ENCODE measurements at regions not wholly inside any gene's neighbourhood (a gene's known extent, or its start where the extent isn't known, plus 50 kb on each side); places are given as distances from the start of the nearest gene placed in this dataset.

- no peak for TF ChIP-seq CTCF (IDR thresholded peaks at IDR 0.05; ENCODE audit: borderline replicate concordance, extremely low read depth, low read length, poor library complexity, severe bottlenecking)
- no peak for TF ChIP-seq EZH2 (IDR thresholded peaks at IDR 0.05; ENCODE audit: borderline replicate concordance, low read depth, low read length, severe bottlenecking)
Measured at GRCh38 chr15:29632671-29633406, 189.4 kb downstream of the TJP1 start.
